ENCODE measurements at regions not wholly inside any gene's neighbourhood (a gene's known extent, or its start where the extent isn't known, plus 50 kb on each side); places are given as distances from the start of the nearest gene placed in this dataset.

GRCh38 chr1:4269330-4269729, 369.3 kb upstream of the C1orf174 start:
- Histone ChIP-seq H3K4me3 (ENCODE audit: low read depth, low read length) (no peak overlapping the region), H3K23ac (ENCODE audit: low read length) (no peak overlapping the region), H2BK12ac (ENCODE audit: low read length) (no peak overlapping the region), H4K8ac (ENCODE audit: low read depth, low read length) (no peak overlapping the region), H3K27me3 (ENCODE audit: insufficient read depth, low read length) (no peaks in the 10 kb centered on the region), H3K9me3 (ENCODE audit: insufficient read depth, low read depth, low read length) (peaks cover 6% of the 10 kb centered on the region), H3K9ac (ENCODE audit: low read length) (no peak overlapping the region), H2BK120ac (ENCODE audit: insufficient read depth, low read length, poor library complexity) (no peak overlapping the region), H3K18ac (ENCODE audit: low read length) (no peak overlapping the region), H3K36me3 (ENCODE audit: control insufficient read depth in 1 of 2, insufficient read depth in 2 of 2, low read length in 2 of 2) (no peaks in the 10 kb centered on the region), H3K79me1 (ENCODE audit: low read length) (no peaks in the 10 kb centered on the region), H2AFZ (ENCODE audit: insufficient read depth, low read length, poor library complexity) (no peak overlapping the region), H3K14ac (ENCODE audit: low read length) (no peak overlapping the region), H4K91ac (ENCODE audit: low read depth, low read length) (no peak overlapping the region), H3K4me1 (ENCODE audit: control insufficient read depth in 1 of 2, insufficient read depth in 2 of 2, low read length in 2 of 2) (no peaks in the 10 kb centered on the region), H3K79me2 (ENCODE audit: control insufficient read depth, insufficient read depth, low read length, poor library complexity) (no peaks in the 10 kb centered on the region), H3K4ac (ENCODE audit: low read depth, low read length) (no peak overlapping the region), H3K4me2 (ENCODE audit: low read length) (no peak overlapping the region), H2BK5ac (ENCODE audit: low read depth, low read length, poor library complexity) (no peak overlapping the region), H4K12ac (ENCODE audit: low read depth, low read length) (no peak overlapping the region), H3K27ac (ENCODE audit: low read depth, low read length) (no peak overlapping the region), H2AK5ac (ENCODE audit: low read length) (no peak overlapping the region)
- no peak for DNase-seq
- WGBS (ENCODE audit: extremely low coverage, insufficient coverage, insufficient read length), result no CpG with 5 or more reads among the region's 7 CpGs

- peaks cover 6% of the 10 kb centered on the region for H3K9me3 ChIP-seq (ENCODE audit: insufficient read depth, low read depth, low read length)
- H3K4ac ChIP-seq (ENCODE audit: low read depth, low read length), result no peak overlapping the region
- WGBS (ENCODE audit: extremely low coverage, insufficient coverage, insufficient read length), result no CpG with 5 or more reads among the region's 10 CpGs
- DNase-seq, result no peak
- H4K8ac ChIP-seq (ENCODE audit: low read depth, low read length), result no peak overlapping the region
- no peaks in the 10 kb centered on the region for H3K4me1 ChIP-seq (ENCODE audit: control insufficient read depth in 1 of 2, insufficient read depth in 2 of 2, low read length in 2 of 2)
- no peak overlapping the region for H3K14ac ChIP-seq (ENCODE audit: low read length)
- no peak overlapping the region for H3K9ac ChIP-seq (ENCODE audit: low read length)
- H3K18ac ChIP-seq (ENCODE audit: low read length), result no peak overlapping the region
- no peak overlapping the region for H2BK120ac ChIP-seq (ENCODE audit: insufficient read depth, low read length, poor library complexity)
- no peaks in the 10 kb centered on the region for H3K79me1 ChIP-seq (ENCODE audit: low read length)
- no peaks in the 10 kb centered on the region for H3K27me3 ChIP-seq (ENCODE audit: insufficient read depth, low read length)
- H2BK5ac ChIP-seq (ENCODE audit: low read depth, low read length, poor library complexity), result no peak overlapping the region
- H4K12ac ChIP-seq (ENCODE audit: low read depth, low read length), result no peak overlapping the region
- H2AK5ac ChIP-seq (ENCODE audit: low read length), result no peak overlapping the region
- H3K79me2 ChIP-seq (ENCODE audit: control insufficient read depth, insufficient read depth, low read length, poor library complexity), result no peaks in the 10 kb centered on the region
- no peak overlapping the region for H3K4me2 ChIP-seq (ENCODE audit: low read length)
- H3K4me3 ChIP-seq (ENCODE audit: low read depth, low read length), result no peak overlapping the region
- no peak overlapping the region for H2BK12ac ChIP-seq (ENCODE audit: low read length)
- H2AFZ ChIP-seq (ENCODE audit: insufficient read depth, low read length, poor library complexity), result no peak overlapping the region
- no peak overlapping the region for H4K91ac ChIP-seq (ENCODE audit: low read depth, low read length)
- H3K27ac ChIP-seq (ENCODE audit: low read depth, low read length), result no peak overlapping the region
- H3K36me3 ChIP-seq (ENCODE audit: control insufficient read depth in 1 of 2, insufficient read depth in 2 of 2, low read length in 2 of 2), result no peaks in the 10 kb centered on the region
- no peak overlapping the region for H3K23ac ChIP-seq (ENCODE audit: low read length)
These were observed 370.0 kb upstream of the C1orf174 start for GRCh38 chr1:4269952-4270570.

DNA sequence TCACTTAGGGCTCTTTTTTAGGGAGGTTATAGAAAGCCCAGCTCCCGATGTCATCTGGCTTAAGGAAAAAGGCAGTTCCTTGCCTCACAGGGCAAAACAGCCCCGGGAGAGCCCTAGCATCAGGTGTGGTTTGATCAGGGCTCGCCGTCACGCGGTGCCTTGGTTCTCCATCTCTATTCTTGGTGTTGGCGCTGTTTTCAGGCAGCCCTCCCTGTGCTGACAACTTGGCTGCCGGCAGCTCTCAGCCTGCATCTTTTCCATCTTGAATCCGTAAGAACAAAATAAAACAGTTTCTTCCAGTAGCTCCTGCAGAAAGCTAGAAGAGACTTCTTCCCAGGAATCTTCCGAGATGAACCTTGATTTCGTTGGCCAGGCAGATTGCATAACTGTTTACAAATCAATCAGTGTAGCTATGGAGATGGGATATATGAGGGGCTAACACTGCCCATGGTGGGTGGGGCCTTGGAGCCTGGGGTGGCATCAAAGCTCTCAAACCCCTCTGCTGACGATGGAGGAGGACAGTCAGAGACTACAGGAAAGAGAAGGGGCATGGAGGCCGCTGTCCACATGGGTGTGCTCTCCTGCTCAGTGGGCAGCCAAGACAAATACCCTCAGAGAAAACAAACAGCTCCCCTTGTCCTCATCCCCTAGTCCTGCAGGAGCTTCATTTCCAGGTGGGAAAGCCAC, 370.7 kb upstream of the C1orf174 start:
- Histone ChIP-seq H3K4ac (ENCODE audit: low read depth, low read length) (no peak overlapping the region), H4K91ac (ENCODE audit: low read depth, low read length) (no peak overlapping the region), H3K23ac (ENCODE audit: low read length) (no peak overlapping the region), H2AFZ (ENCODE audit: insufficient read depth, low read length, poor library complexity) (no peak overlapping the region), H3K9me3 (ENCODE audit: insufficient read depth, low read depth, low read length) (peaks cover 6% of the 10 kb centered on the region), H4K12ac (ENCODE audit: low read depth, low read length) (no peak overlapping the region), H3K79me2 (ENCODE audit: control insufficient read depth, insufficient read depth, low read length, poor library complexity) (no peaks in the 10 kb centered on the region), H3K18ac (ENCODE audit: low read length) (no peak overlapping the region), H3K36me3 (ENCODE audit: control insufficient read depth in 1 of 2, insufficient read depth in 2 of 2, low read length in 2 of 2) (no peaks in the 10 kb centered on the region), H2BK120ac (ENCODE audit: insufficient read depth, low read length, poor library complexity) (no peak overlapping the region), H3K4me3 (ENCODE audit: low read depth, low read length) (no peak overlapping the region), H4K8ac (ENCODE audit: low read depth, low read length) (no peak overlapping the region), H3K4me1 (ENCODE audit: control insufficient read depth in 1 of 2, insufficient read depth in 2 of 2, low read length in 2 of 2) (no peaks in the 10 kb centered on the region), H2AK5ac (ENCODE audit: low read length) (no peak overlapping the region), H3K79me1 (ENCODE audit: low read length) (no peaks in the 10 kb centered on the region), H2BK12ac (ENCODE audit: low read length) (no peak overlapping the region), H2BK5ac (ENCODE audit: low read depth, low read length, poor library complexity) (no peak overlapping the region), H3K4me2 (ENCODE audit: low read length) (no peak overlapping the region), H3K14ac (ENCODE audit: low read length) (no peak overlapping the region), H3K27me3 (ENCODE audit: insufficient read depth, low read length) (no peaks in the 10 kb centered on the region), H3K9ac (ENCODE audit: low read length) (no peak overlapping the region), H3K27ac (ENCODE audit: low read depth, low read length) (no peak overlapping the region)
- WGBS (ENCODE audit: extremely low coverage, insufficient coverage, insufficient read length), result no CpG with 5 or more reads among the region's 13 CpGs
- DNase-seq, result no peak

DNA sequence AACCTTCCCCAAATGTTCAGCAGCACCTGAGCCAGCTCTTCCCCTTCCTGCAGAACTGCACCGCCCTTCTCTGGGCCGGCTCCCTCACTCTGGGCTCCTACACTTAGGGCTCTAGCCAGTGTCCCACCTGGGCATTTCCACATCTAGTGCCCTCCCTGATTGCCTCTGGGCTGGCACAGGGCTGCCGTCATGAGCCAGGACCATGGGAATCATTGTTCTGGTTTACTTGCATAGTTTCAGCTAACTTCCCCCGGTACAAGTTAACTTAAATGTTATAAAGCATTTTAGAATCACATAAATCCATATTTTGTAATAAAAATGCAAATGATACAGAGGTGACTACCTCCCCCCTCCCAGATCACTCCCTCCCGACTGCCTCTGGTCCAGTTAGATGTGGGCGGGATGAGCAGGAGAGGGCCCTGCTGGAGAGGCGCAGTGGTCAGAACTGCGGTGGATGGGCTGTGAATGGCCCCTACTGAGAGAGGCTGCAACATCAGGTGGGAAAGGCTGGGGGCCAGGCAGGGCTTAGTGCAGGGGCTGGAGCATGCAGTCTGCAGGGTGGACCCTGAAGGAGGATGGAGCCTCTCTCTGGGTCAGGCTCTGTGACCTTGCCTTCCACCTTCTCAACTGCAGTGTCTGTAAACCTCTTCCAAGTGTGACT, 371.4 kb upstream of the C1orf174 start:
- Histone ChIP-seq H3K18ac (ENCODE audit: low read length) (no peak overlapping the region), H2BK12ac (ENCODE audit: low read length) (no peak overlapping the region), H3K4me3 (ENCODE audit: low read depth, low read length) (no peak overlapping the region), H3K36me3 (ENCODE audit: control insufficient read depth in 1 of 2, insufficient read depth in 2 of 2, low read length in 2 of 2) (no peaks in the 10 kb centered on the region), H2AFZ (ENCODE audit: insufficient read depth, low read length, poor library complexity) (no peak overlapping the region), H3K27me3 (ENCODE audit: insufficient read depth, low read length) (no peaks in the 10 kb centered on the region), H2BK120ac (ENCODE audit: insufficient read depth, low read length, poor library complexity) (no peak overlapping the region), H3K23ac (ENCODE audit: low read length) (no peak overlapping the region), H3K4ac (ENCODE audit: low read depth, low read length) (no peak overlapping the region), H3K27ac (ENCODE audit: low read depth, low read length) (no peak overlapping the region), H3K4me2 (ENCODE audit: low read length) (no peak overlapping the region), H2BK5ac (ENCODE audit: low read depth, low read length, poor library complexity) (no peak overlapping the region), H3K14ac (ENCODE audit: low read length) (no peak overlapping the region), H3K9ac (ENCODE audit: low read length) (no peak overlapping the region), H3K79me2 (ENCODE audit: control insufficient read depth, insufficient read depth, low read length, poor library complexity) (no peaks in the 10 kb centered on the region), H2AK5ac (ENCODE audit: low read length) (no peak overlapping the region), H4K91ac (ENCODE audit: low read depth, low read length) (no peak overlapping the region), H3K9me3 (ENCODE audit: insufficient read depth, low read depth, low read length) (peaks cover 6% of the 10 kb centered on the region), H3K4me1 (ENCODE audit: control insufficient read depth in 1 of 2, insufficient read depth in 2 of 2, low read length in 2 of 2) (no peaks in the 10 kb centered on the region), H4K8ac (ENCODE audit: low read depth, low read length) (no peak overlapping the region), H3K79me1 (ENCODE audit: low read length) (no peaks in the 10 kb centered on the region), H4K12ac (ENCODE audit: low read depth, low read length) (no peak overlapping the region)
- DNase-seq, result no peak
- no CpG with 5 or more reads among the region's 8 CpGs for WGBS (ENCODE audit: extremely low coverage, insufficient coverage, insufficient read length)

Measured in trophoblast cell (in vitro differentiated cells and primary cell).